B cell (primary cell): ENCODE measurements at regions not wholly inside any gene's neighbourhood (a gene's known extent, or its start where the extent isn't known, plus 50 kb on each side); places are given as distances from the start of the nearest gene placed in this dataset.

ENCODE experiments used
- ATAC-seq: fragments of 200-7000 bp; cut with Tn5 transposase; one replicate; pipeline ENCODE4 v1.10.0; 2021; ENCODE audit warnings: low read depth, mild to moderate bottlenecking, moderate number of reproducible peaks, moderate library complexity
- CTCF ChIA-PET: fragments of 350-600 bp; sonication (Branson Sonifier 250); formaldehyde crosslinking; loops from one replicate; lab custom pipeline; 2021; ENCODE audit warnings: antibody characterized with exemption, inconsistent platforms; lab: Charles Lee
- POLR2A ChIA-PET: fragments of 350-600 bp; sonication (Branson Sonifier 250); formaldehyde crosslinking; loops from one replicate; lab custom pipeline; 2021; ENCODE audit warnings: antibody characterized with exemption; lab: Charles Lee
- DNase-seq: peaks from one replicate; pipeline ENCODE4 v3.0.0; 2013
- H2AFZ ChIP-seq: 2 replicates; pipeline ENCODE4 v1.6.1; 2012; ENCODE audit warnings: mild to moderate bottlenecking, low read depth, low read length; ENCODE audit not compliant: insufficient read depth, poor library complexity, severe bottlenecking
- H3K27ac ChIP-seq, 2 donors: 1 replicate in 1 of 2; 2 replicates in 1 of 2; pipeline ENCODE4 v1.5.1; 2012 to 2013; ENCODE audit warnings: low read length in 2 of 2, mild to moderate bottlenecking in 2 of 2, moderate library complexity in 1 of 2
- H3K27me3 ChIP-seq, 4 experiments: fragments of 200-600 bp in 1 of 4; sonication (generic) in 1 of 4; replicated peaks in 1 of 4; 1 replicate in 2 of 4; 2 replicates in 2 of 4; pipeline versions ENCODE4 v1.6.1 to v1.7.0; 2013 to 2016; ENCODE audit warnings: low read length in 3 of 4, mild to moderate bottlenecking in 2 of 4, mixed read lengths in 1 of 4, moderate library complexity in 1 of 4; ENCODE audit not compliant: insufficient read depth in 4 of 4, control insufficient read depth in 3 of 4; ENCODE audit errors: control extremely low read depth in 1 of 4
- H3K36me3 ChIP-seq, 2 experiments: replicated peaks in 1 of 2; 1 replicate in 1 of 2; 2 replicates in 1 of 2; pipeline versions ENCODE4 v1.6.1 to v1.7.1; 2013; ENCODE audit warnings: low read length in 1 of 2; ENCODE audit not compliant: insufficient read depth in 2 of 2, control insufficient read depth in 1 of 2; ENCODE audit errors: control extremely low read depth in 1 of 2, extremely low read depth in 1 of 2
- H3K4me1 ChIP-seq, 2 donors: fragments of 200-600 bp in 1 of 2; sonication (generic) in 1 of 2; 1 replicate in 1 of 2; 2 replicates in 1 of 2; pipeline versions ENCODE4 v1.5.1 to v1.6.1; 2013 to 2017; ENCODE audit warnings: low read length in 2 of 2; ENCODE audit not compliant: control insufficient read depth in 2 of 2, insufficient read depth in 2 of 2
- H3K4me2 ChIP-seq: replicated peaks from 2 replicates; pipeline ENCODE3; 2012; ENCODE audit warnings: mild to moderate bottlenecking, low read depth, low read length; ENCODE audit not compliant: poor library complexity, severe bottlenecking
- H3K4me3 ChIP-seq, 5 experiments: fragments of 200-600 bp in 1 of 5; sonication (generic) in 1 of 5; 1 replicate in 3 of 5; 2 replicates in 2 of 5; pipeline versions ENCODE4 v1.5.1 to v1.7.0; 2011 to 2016; ENCODE audit warnings: low read length in 4 of 5, mild to moderate bottlenecking in 4 of 5, low read depth in 2 of 5, control low read depth in 1 of 5, moderate library complexity in 1 of 5; ENCODE audit not compliant: insufficient read depth in 1 of 5; ENCODE audit errors: control extremely low read depth in 1 of 5, extremely low read depth in 1 of 5
- H3K79me2 ChIP-seq: fragments of 200-600 bp; sonication (generic); one replicate; pipeline ENCODE4 v1.6.0; 2016; ENCODE audit warnings: low read length; ENCODE audit not compliant: control insufficient read depth, insufficient read depth
- H3K9ac ChIP-seq: fragments of 200-600 bp; sonication (generic); 2 replicates; pipeline ENCODE4 v1.6.1; 2017; ENCODE audit warnings: mild to moderate bottlenecking, low read length, moderate library complexity
- H3K9me3 ChIP-seq, 3 donors: one replicate each; pipeline versions ENCODE4 v1.6.1 to v1.7.1; 2013; ENCODE audit warnings: low read length in 2 of 3; ENCODE audit not compliant: control insufficient read depth in 2 of 3, insufficient read depth in 1 of 3; ENCODE audit errors: control extremely low read depth in 1 of 3
- H4K20me1 ChIP-seq: 2 replicates; pipeline ENCODE4 v1.6.0; 2012; ENCODE audit warnings: mild to moderate bottlenecking, low read length; ENCODE audit not compliant: insufficient read depth, control insufficient read depth, poor library complexity, severe bottlenecking
- H3K27ac Mint-ChIP-seq: one replicate; pipeline ENCODE4 v1.8.0; 2021; ENCODE audit warnings: mixed read lengths
- H3K27me3 Mint-ChIP-seq: one replicate; pipeline ENCODE4 v1.8.0; 2021; ENCODE audit warnings: mixed read lengths
- H3K4me1 Mint-ChIP-seq: one replicate; pipeline ENCODE4 v1.8.0; 2021; ENCODE audit warnings: mixed read lengths
- H3K4me3 Mint-ChIP-seq: one replicate; pipeline ENCODE4 v1.8.0; 2021; ENCODE audit warnings: mixed read lengths
- H3K9me3 Mint-ChIP-seq: one replicate; pipeline ENCODE4 v1.8.0; 2022; ENCODE audit warnings: mixed read lengths; ENCODE audit not compliant: insufficient read depth
- CTCF ChIP-seq: fragments of 200-600 bp; IDR thresholded peaks from one replicate; pipeline ENCODE4 v1.8.0; 2022; ENCODE audit warnings: antibody characterized with exemption, mild to moderate bottlenecking
- EZH2 ChIP-seq: IDR thresholded peaks from 2 replicates; pipeline ENCODE4 v1.6.1; 2012; ENCODE audit warnings: borderline replicate concordance, low read depth, mild to moderate bottlenecking, moderate library complexity, low read length; ENCODE audit not compliant: insufficient read depth, poor library complexity, severe bottlenecking
- WGBS: methylation state at CpG from one replicate; pipeline ENCODE4 v1.1.5; 2013; ENCODE audit warnings: missing lambda C conversion rate; ENCODE audit not compliant: insufficient coverage; 5-methylcytosine and 5-hydroxymethylcytosine counted together
- intact Hi-C: fragments of 100-400 bp; cut with micrococcal nuclease; formaldehyde crosslinking; loops from one replicate; pipeline ENCODE4 v1.10.0; 2022

- Histone ChIP-seq H3K9me3 (peaks cover 0 to 17% (median 0%) of the 10 kb centered on the region in 3 donors), H3K27ac (no peak overlapping the region), H3K4me3 (no peak overlapping the region), H3K79me2 (no peaks in the 10 kb centered on the region), H3K9ac (no peak overlapping the region), H3K27me3 (peaks cover 0 to 6% (median 0%) of the 10 kb centered on the region in 4 experiments), H4K20me1 (no peaks in the 10 kb centered on the region), H2AFZ (no peak overlapping the region), H3K4me1 (no peaks in the 10 kb centered on the region), H3K36me3 (no peaks in the 10 kb centered on the region), H3K4me2 (no peak overlapping the region)
- Mint-ChIP-seq H3K4me3 (no peak overlapping the region), H3K4me1 (no peaks in the 10 kb centered on the region), H3K9me3 (no peaks in the 10 kb centered on the region), H3K27ac (no peak overlapping the region), H3K27me3 (peaks cover 11% of the 10 kb centered on the region)
- ChIA-PET CTCF (no interaction called here), POLR2A (no interaction called here)
- intact Hi-C loops: no loop called here
- 61% methylated on average over 7 of the region's 11 CpGs for WGBS
- TF ChIP-seq EZH2: no peak
- TF ChIP-seq CTCF: no peak
- no peak for ATAC-seq
- no peak for DNase-seq
Observed at GRCh38 chr11:120031612-120032600, 106.0 kb downstream of the TRIM29 start.

GRCh38 chr11:120031156-120031555, 106.8 kb downstream of the TRIM29 start:
- H3K27ac ChIP-seq: no peak overlapping the region
- H3K27me3 Mint-ChIP-seq: peaks cover 11% of the 10 kb centered on the region
- DNase-seq (no peak), ATAC-seq (no peak)
- CTCF ChIA-PET: no interaction called here
- no peak overlapping the region for H3K4me3 ChIP-seq
- peaks cover 0 to 6% (median 0%) of the 10 kb centered on the region in 4 experiments for H3K27me3 ChIP-seq
- 80% methylated on average over 3 of the region's 11 CpGs for WGBS
- no peaks in the 10 kb centered on the region for H3K4me1 ChIP-seq
- peaks cover 0 to 17% (median 0%) of the 10 kb centered on the region in 3 donors for H3K9me3 ChIP-seq
- no peaks in the 10 kb centered on the region for H4K20me1 ChIP-seq
- H3K9me3 Mint-ChIP-seq: no peaks in the 10 kb centered on the region
- no peaks in the 10 kb centered on the region for H3K36me3 ChIP-seq
- no peaks in the 10 kb centered on the region for H3K79me2 ChIP-seq
- H3K4me3 Mint-ChIP-seq: no peak overlapping the region
- POLR2A ChIA-PET: no interaction called here
- no peak overlapping the region for H3K9ac ChIP-seq
- TF ChIP-seq CTCF (no peak), EZH2 (no peak)
- H2AFZ ChIP-seq: no peak overlapping the region
- H3K27ac Mint-ChIP-seq: no peak overlapping the region
- H3K4me1 Mint-ChIP-seq: no peaks in the 10 kb centered on the region
- H3K4me2 ChIP-seq: no peak overlapping the region
- intact Hi-C loops: no loop called here
